ENCODE measurements at regions not wholly inside any gene's neighbourhood (a gene's known extent, or its start where the extent isn't known, plus 50 kb on each side); places are given as distances from the start of the nearest gene placed in this dataset.

DNA sequence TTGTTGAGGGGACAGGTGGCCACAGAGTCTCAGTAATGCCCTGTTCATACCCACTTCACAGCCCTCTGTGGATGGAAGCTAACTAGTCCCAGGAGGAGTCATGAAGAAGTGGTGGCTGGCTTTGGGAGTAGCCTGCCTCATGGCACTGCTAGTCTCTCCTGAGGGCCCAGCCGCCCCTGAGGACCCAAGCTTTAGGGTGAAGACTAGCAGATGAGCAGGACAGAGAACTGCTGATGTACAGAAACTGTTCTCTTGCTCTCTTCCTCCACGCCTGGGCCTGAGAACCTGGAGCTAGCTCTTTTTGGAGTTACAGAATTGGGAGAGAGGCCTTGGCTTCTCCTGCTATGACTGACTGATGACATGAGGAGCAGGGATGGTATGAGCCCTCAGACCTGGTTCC is 99.2 kb downstream of the RAMP3 start:
- TF ChIP-seq, protein P1, sequence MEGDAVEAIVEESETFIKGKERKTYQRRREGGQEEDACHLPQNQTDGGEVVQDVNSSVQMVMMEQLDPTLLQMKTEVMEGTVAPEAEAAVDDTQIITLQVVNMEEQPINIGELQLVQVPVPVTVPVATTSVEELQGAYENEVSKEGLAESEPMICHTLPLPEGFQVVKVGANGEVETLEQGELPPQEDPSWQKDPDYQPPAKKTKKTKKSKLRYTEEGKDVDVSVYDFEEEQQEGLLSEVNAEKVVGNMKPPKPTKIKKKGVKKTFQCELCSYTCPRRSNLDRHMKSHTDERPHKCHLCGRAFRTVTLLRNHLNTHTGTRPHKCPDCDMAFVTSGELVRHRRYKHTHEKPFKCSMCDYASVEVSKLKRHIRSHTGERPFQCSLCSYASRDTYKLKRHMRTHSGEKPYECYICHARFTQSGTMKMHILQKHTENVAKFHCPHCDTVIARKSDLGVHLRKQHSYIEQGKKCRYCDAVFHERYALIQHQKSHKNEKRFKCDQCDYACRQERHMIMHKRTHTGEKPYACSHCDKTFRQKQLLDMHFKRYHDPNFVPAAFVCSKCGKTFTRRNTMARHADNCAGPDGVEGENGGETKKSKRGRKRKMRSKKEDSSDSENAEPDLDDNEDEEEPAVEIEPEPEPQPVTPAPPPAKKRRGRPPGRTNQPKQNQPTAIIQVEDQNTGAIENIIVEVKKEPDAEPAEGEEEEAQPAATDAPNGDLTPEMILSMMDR (optimal IDR thresholded peaks at IDR 0.05 in 1 of 3, IDR thresholded peaks at IDR 0.05 in 1 of 3, conservative IDR thresholded peaks at IDR 0.05 in 1 of 3; ENCODE audit: extremely low read depth in 1 of 3, insufficient read depth in 2 of 3, low read length in 3 of 3), result no peak
- no peak for TF ChIP-seq EZH2 (IDR thresholded peaks at IDR 0.05; ENCODE audit: low read length)

Data from keratinocyte (primary cell).